Neural progenitor cell (in vitro differentiated cells): ENCODE measurements at regions not wholly inside any gene's neighbourhood (a gene's known extent, or its start where the extent isn't known, plus 50 kb on each side); places are given as distances from the start of the nearest gene placed in this dataset.

Experiments
- DNase-seq: peaks from one replicate; pipeline ENCODE4 v3.0.0-alpha.2; 2016; ENCODE audit warnings: low spot score
- H2AFZ ChIP-seq: fragments of 200-600 bp; sonication (generic); replicated peaks from 2 replicates; pipeline ENCODE4 v1.6.1; 2016; ENCODE audit warnings: antibody characterized with exemption
- H3F3A ChIP-seq: fragments of 200-600 bp; sonication (generic); 2 replicates; pipeline ENCODE4 v1.6.1; 2016; ENCODE audit warnings: antibody characterized with exemption, low read depth
- H3K27ac ChIP-seq: fragments of 200-600 bp; sonication (generic); 2 replicates; pipeline ENCODE4 v1.5.1; 2016; ENCODE audit warnings: mild to moderate bottlenecking
- H3K27me3 ChIP-seq: fragments of 200-600 bp; sonication (generic); 2 replicates; pipeline ENCODE4 v1.6.1; 2016; ENCODE audit warnings: mild to moderate bottlenecking, moderate library complexity
- H3K36me3 ChIP-seq: fragments of 200-600 bp; sonication (generic); 2 replicates; pipeline ENCODE4 v1.5.1; 2016
- H3K4me1 ChIP-seq: fragments of 200-600 bp; sonication (generic); 2 replicates; pipeline ENCODE4 v1.6.1; 2016; ENCODE audit warnings: mixed run types
- H3K4me2 ChIP-seq: fragments of 200-600 bp; sonication (generic); 2 replicates; pipeline ENCODE4 v1.6.1; 2016
- H3K4me3 ChIP-seq: fragments of 200-600 bp; sonication (generic); 2 replicates; pipeline ENCODE4 v1.5.1; 2016
- H3K79me2 ChIP-seq: fragments of 200-600 bp; sonication (generic); 2 replicates; pipeline ENCODE4 v1.6.1; 2016; ENCODE audit warnings: low read depth
- H3K9ac ChIP-seq: fragments of 200-600 bp; sonication (generic); 2 replicates; pipeline ENCODE4 v1.6.1; 2016
- H3K9me3 ChIP-seq: fragments of 200-600 bp; sonication (generic); 2 replicates; pipeline ENCODE4 v1.5.1; 2016; ENCODE audit warnings: low read depth
- H4K20me1 ChIP-seq: fragments of 200-600 bp; sonication (generic); 2 replicates; pipeline ENCODE4 v1.6.1; 2016; ENCODE audit warnings: low read depth
- H3K27ac Mint-ChIP-seq: 3 replicates; pipeline ENCODE4 v1.8.0; 2021; ENCODE audit warnings: mixed read lengths
- H3K27me3 Mint-ChIP-seq: 2 replicates; pipeline ENCODE4 v1.8.0; 2022; ENCODE audit warnings: low read depth, mild to moderate bottlenecking, inconsistent platforms, moderate library complexity, mixed read lengths; ENCODE audit not compliant: insufficient read depth
- H3K36me3 Mint-ChIP-seq: 3 replicates; pipeline ENCODE4 v1.8.0; 2021; ENCODE audit warnings: mixed read lengths
- H3K4me1 Mint-ChIP-seq: 3 replicates; pipeline ENCODE4 v1.8.0; 2021; ENCODE audit warnings: mixed read lengths
- H3K4me3 Mint-ChIP-seq: 3 replicates; pipeline ENCODE4 v1.8.0; 2021; ENCODE audit warnings: mild to moderate bottlenecking, moderate library complexity, mixed read lengths
- H3K9me3 Mint-ChIP-seq: 3 replicates; pipeline ENCODE4 v1.8.0; 2020; ENCODE audit warnings: mixed read lengths
- CTCF ChIP-seq: fragments of 200-600 bp; sonication (generic); IDR thresholded peaks from 2 replicates; pipeline ENCODE4 v1.5.1; 2017; ENCODE audit warnings: antibody characterized with exemption, mild to moderate bottlenecking
- EZH2 ChIP-seq: fragments of 200-600 bp; sonication (generic); IDR thresholded peaks from 2 replicates; pipeline ENCODE4 v1.6.1; 2017; ENCODE audit warnings: antibody characterized with exemption, mild to moderate bottlenecking, moderate library complexity
- EZH2phosphoT487 ChIP-seq: fragments of 200-600 bp; sonication (generic); IDR thresholded peaks from 2 replicates; pipeline ENCODE4 v1.6.1; 2017; ENCODE audit warnings: antibody characterized with exemption

DNA sequence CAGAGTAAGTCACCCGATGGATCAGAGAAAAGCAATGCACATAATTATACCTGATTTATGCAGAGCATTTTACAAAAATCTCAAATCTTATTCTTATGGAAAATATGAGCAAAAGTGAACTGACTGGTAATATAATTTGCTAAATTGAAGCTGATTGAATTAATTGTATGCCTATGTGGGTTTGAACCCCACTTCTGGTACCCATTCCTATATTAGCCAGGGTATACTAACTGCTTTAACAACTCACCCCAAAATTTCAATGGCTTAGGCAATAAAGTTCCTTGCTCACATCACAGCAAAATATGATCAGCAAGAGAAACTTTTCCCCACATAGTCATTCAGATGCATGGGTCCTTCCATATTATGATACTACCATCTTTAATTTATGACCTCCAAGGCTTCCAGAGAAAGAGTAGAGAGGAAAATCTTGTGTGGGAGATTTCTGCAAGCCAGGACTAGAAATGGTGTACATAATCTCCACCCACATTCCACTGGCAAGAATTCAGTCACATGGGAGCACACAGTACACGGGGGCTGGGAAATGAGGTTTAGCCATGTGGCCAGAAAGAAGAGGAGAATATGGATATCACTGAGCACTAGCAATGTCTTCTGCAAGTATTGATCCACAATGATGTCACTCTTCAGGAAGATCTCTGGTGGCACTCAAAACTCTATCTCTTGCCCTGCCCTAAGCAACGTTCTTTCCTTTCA is 640.7 kb downstream of the BCOR start:
- no peaks in the 10 kb centered on the region for H3K79me2 ChIP-seq
- H3K27me3 Mint-ChIP-seq: peaks cover 2% of the 10 kb centered on the region

DNA sequence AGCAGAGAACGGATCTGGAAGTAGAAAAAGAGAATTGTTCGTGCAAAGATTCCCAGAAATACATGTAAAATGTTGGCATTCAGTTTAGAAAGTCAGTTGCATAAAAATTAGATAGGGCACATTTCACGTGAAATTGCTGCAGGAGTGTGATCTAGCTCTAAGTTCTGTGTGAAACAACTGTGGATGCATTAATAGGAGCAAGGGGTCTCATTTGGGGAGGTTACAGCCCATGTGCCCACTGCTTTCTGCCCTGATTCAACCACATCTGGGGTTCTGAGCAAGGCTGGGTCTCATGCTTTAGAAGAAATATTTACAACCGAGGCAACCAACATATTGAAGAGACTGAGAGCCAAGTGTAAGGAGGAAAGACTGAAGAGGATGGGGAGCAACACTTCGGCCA is 639.0 kb downstream of the BCOR start:
- no peak overlapping the region for H3K4me3 Mint-ChIP-seq
- Histone ChIP-seq H4K20me1 (no peaks in the 10 kb centered on the region), H3F3A (no peaks in the 10 kb centered on the region), H3K27me3 (no peaks in the 10 kb centered on the region), H3K4me2 (no peak overlapping the region), H3K36me3 (no peaks in the 10 kb centered on the region), H2AFZ (no peak overlapping the region), H3K9ac (no peak overlapping the region), H3K27ac (no peak overlapping the region), H3K4me3 (no peak overlapping the region), H3K79me2 (no peaks in the 10 kb centered on the region), H3K9me3 (peaks cover 9% of the 10 kb centered on the region), H3K4me1 (no peaks in the 10 kb centered on the region)
- no peak for DNase-seq
- peaks cover 2% of the 10 kb centered on the region for H3K27me3 Mint-ChIP-seq
- H3K9me3 Mint-ChIP-seq: peaks cover 17% of the 10 kb centered on the region
- TF ChIP-seq CTCF (no peak), EZH2 (no peak), EZH2phosphoT487 (no peak)
- no peak overlapping the region for H3K27ac Mint-ChIP-seq
- peaks cover 7% of the 10 kb centered on the region for H3K4me1 Mint-ChIP-seq
- no peaks in the 10 kb centered on the region for H3K36me3 Mint-ChIP-seq

More for the DNA sequence above, 640.7 kb downstream of the BCOR start:
- Mint-ChIP-seq H3K4me1 (peaks cover 7% of the 10 kb centered on the region), H3K4me3 (no peak overlapping the region), H3K9me3 (peaks cover 16% of the 10 kb centered on the region), H3K27ac (no peak overlapping the region), H3K36me3 (no peaks in the 10 kb centered on the region)
- no peak for DNase-seq
- H2AFZ ChIP-seq: no peak overlapping the region
- H3K27me3 ChIP-seq: no peaks in the 10 kb centered on the region
- no peaks in the 10 kb centered on the region for H3K4me1 ChIP-seq
- no peaks in the 10 kb centered on the region for H3K36me3 ChIP-seq
- no peaks in the 10 kb centered on the region for H4K20me1 ChIP-seq
- H3K9ac ChIP-seq: no peak overlapping the region
- peaks cover 9% of the 10 kb centered on the region for H3K9me3 ChIP-seq
- no peaks in the 10 kb centered on the region for H3F3A ChIP-seq
- H3K27ac ChIP-seq: no peak overlapping the region
- TF ChIP-seq EZH2phosphoT487: no peak
- no peak for TF ChIP-seq EZH2
- no peak for TF ChIP-seq CTCF
- no peak overlapping the region for H3K4me2 ChIP-seq
- H3K4me3 ChIP-seq: no peak overlapping the region

DNA sequence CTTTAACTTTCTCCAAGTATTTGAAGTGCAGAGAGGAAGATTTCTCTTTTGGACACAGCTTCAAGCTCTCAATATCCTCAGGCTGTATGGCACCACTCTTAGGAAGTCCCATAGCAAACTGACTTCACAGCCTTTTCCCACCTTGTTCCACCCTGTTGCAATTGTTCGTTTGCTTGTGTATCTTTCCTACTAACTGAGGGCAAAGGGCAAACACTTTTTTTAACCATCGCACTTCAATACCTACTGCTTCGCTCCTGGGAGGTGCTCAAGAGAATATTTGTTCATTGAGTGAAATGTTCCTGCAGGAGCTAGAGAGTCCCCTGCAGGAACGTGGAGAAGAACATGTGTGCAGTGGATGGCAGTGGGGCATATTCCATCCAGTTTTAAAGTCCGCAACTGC is 638.6 kb downstream of the BCOR start:
- no peaks in the 10 kb centered on the region for H3K36me3 Mint-ChIP-seq
- no peak overlapping the region for H3K9ac ChIP-seq
- H3K4me2 ChIP-seq: no peak overlapping the region
- H3K9me3 ChIP-seq: peaks cover 9% of the 10 kb centered on the region
- H3K36me3 ChIP-seq: no peaks in the 10 kb centered on the region
- no peaks in the 10 kb centered on the region for H3F3A ChIP-seq
- TF ChIP-seq EZH2phosphoT487 (no peak), CTCF (no peak), EZH2 (no peak)
- H3K4me1 ChIP-seq: no peaks in the 10 kb centered on the region
- H3K27ac Mint-ChIP-seq: no peak overlapping the region
- H3K27me3 Mint-ChIP-seq: peaks cover 4% of the 10 kb centered on the region
- no peak overlapping the region for H3K4me3 Mint-ChIP-seq
- no peak for DNase-seq
- H3K79me2 ChIP-seq: no peaks in the 10 kb centered on the region
- no peaks in the 10 kb centered on the region for H3K27me3 ChIP-seq
- no peak overlapping the region for H3K27ac ChIP-seq
- peaks cover 7% of the 10 kb centered on the region for H3K4me1 Mint-ChIP-seq
- no peak overlapping the region for H2AFZ ChIP-seq
- H3K4me3 ChIP-seq: no peak overlapping the region
- no peaks in the 10 kb centered on the region for H4K20me1 ChIP-seq
- H3K9me3 Mint-ChIP-seq: peaks cover 17% of the 10 kb centered on the region
